Left renal pelvis (tissue), 4 donors: ENCODE measurements at regions not wholly inside any gene's neighbourhood (a gene's known extent, or its start where the extent isn't known, plus 50 kb on each side); places are given as distances from the start of the nearest gene placed in this dataset.
"Not testable (repeated sequence)": the region's sequence is repeated elsewhere in the genome, so short reads cannot be mapped to it uniquely, and the experiment has no call there.

ENCODE experiments used
- DNase-seq, 4 donors: peaks; one replicate each; pipeline ENCODE4 v3.0.0-alpha.2; 2013; ENCODE audit warnings: low read depth in 4 of 4, low spot score in 3 of 4

- not testable (repeated sequence) for DNase-seq
Observed at GRCh38 chr14:105600195-105600938, 74.0 kb downstream of the TMEM121 start.

- no peak for DNase-seq
Observed at GRCh38 chr14:105600939-105601359, 74.6 kb downstream of the TMEM121 start.

- DNase-seq, result no peak
Observed at GRCh38 chr14:105601360-105602242, 75.2 kb downstream of the TMEM121 start.

DNA sequence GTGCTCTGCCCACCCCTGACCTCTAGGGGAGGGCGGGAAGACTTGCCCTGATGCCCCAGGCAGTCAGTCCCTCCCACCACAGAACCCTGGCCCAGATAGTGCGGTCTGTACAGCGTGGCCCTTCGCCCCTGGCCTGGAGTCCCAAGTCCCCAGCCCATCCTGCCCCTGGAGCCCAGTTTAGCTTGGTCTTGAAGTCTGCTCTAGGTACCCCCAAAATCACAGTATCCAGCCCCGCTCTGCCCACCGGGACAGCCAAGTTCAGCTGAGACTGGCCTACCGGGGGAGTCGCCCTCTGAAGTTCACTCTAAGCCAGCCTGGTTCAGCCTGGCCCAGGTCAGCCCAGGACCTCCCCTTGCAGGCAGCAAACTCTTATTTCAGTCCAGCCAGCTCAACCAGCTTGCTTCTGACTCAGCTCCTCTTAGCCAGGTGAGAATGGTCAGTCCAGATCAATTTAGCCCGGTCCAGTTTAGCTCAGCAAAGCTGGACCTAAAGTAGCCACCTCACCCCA is 75.9 kb downstream of the TMEM121 start:
- no peak for DNase-seq

- DNase-seq, result no peak
Observed at GRCh38 chr14:105602799-105603793, 76.7 kb downstream of the TMEM121 start.

- DNase-seq, result not testable (repeated sequence)
Observed at GRCh38 chr14:105604531-105605463, 78.4 kb downstream of the TMEM121 start.

GRCh38 chr14:105605464-105606304 is 79.3 kb downstream of the TMEM121 start:
- DNase-seq, result no peak

DNA sequence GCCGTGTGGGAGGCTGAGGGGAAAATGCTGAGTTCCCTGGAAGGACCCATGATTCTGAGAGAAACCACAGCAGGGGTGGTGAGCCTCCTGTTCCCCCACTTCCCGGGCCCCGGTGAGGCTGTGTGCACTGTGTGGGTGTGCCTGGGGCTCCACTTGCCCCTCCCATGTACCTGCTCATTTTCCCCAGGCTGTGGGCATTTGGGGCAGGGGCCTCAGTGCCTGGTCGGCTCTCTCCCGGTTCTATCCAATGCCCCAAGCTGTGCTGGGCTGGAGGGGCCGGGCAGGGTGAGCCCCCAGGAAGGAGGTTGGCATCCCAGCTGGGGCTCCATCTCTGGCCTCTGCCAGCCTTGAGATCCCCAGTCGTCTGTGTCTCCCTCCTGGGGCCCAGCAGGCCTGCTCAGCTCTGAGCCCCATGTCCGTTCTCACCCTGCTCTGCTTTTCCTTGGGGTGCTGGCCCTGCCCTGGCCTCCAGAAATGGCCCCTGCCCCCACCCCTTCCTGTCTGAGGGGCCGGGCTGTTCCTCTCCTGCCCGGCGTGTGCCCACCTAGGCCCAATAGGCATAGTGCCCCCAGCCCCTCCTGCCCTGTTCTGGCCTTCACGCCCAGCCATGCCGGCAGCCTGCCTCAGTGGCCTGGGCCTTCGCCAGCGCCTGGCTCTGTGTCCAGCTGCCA is 80.1 kb downstream of the TMEM121 start:
- not testable (repeated sequence) for DNase-seq

DNA sequence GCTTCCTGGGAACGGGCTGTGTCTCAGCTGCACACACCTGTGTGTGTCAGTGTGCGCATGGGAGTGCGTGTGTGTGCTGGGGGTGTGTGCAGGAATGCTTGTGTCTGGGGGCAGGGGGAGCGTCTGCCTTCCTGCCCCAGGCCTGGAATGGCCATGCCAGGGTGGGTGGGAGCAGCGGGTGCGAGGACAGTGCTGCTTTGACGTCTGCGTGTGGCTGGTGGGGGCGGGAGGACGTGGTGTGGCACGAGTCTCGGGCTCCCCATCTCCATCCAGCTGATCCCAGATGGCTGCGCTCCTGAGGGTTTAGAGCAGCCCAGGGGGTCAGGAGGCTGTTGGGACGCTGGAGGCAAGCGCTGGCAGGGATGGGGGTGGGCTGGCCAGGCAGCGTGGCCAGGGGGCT is 80.6 kb downstream of the TMEM121 start:
- not testable (repeated sequence) for DNase-seq

GRCh38 chr14:105614987-105615386 is 88.6 kb downstream of the TMEM121 start:
- not testable (repeated sequence) for DNase-seq

DNA sequence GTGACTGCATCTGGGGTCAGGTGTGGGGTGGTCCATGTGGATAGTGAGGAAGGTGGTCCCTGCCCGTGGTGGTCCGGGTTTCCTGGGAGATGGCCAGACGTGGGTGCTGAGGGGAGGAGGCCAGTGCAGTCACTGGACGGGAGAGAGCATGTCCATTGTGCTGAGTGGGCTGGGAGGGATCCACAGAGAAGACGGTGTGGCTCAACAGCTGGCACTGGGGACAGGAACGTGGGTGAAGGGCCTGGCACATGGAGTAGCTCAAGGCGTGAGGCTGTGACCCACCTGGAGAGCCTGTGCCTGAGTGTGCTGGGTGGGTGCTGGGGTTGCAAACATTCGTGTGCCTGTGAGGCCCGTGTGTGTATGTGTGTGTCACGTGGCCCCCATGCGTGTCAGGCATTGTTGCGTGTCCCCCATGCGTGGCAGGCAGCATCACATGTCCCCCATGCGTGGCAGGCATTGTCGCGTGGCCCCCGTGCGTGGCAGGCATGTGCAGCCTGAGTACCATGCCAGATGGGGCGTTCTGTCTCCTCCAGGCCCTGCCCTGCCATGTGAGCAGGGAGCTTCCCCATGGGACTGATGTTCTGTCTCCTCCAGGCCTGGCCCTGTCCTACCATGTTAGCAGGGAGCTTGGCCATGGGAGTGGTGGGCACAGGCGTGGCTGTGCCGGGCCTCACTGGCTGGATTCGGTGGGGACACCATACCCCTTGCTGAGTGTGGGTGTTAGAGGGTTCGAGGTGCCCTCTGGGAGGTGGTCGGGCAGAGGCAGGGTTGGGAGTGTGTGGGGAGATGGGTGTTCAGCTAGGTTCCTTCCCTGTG is 89.8 kb downstream of the TMEM121 start:
- DNase-seq, result not testable (repeated sequence)

DNA sequence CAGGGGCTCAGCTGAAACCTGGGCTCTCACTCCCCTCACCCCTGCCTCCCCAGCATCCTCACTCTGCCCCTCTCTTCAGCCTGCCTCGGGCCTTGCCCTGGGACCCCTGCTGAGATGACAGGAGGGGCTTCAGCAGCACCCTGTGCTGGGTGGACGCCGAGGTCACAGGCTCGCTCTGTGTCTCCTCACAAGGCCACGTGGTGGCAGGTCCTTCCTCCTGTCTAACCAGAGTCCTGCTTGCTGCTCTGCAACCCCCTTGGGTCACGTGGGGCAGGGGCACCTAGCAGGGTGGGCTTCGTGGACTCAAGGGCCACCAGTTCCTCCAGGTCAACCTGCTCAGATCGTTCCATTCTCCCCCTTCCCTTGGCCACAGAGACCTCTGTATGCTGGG is 90.4 kb downstream of the TMEM121 start:
- no peak for DNase-seq

GRCh38 chr14:105617201-105617777 is 90.9 kb downstream of the TMEM121 start:
- DNase-seq, result no peak

DNA sequence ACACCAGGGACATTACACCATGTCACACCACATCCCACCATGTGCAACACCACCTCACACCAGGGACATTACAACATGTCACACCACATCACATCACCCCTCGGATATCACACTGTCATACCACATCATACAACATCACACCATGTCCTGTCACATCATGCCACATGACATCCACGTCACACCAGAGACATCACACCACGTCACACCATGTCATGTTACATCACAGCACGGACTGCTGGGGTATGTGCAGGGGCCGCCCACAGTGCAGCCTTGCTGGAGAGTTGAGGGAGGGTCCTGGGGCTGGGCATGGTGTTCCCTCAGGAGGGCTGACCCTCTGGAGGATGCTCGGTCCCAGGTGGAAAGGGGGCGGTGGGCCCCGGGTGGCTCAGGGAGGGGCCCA is 91.4 kb downstream of the TMEM121 start:
- not testable (repeated sequence) for DNase-seq

GRCh38 chr14:105619324-105619723 is 92.9 kb downstream of the TMEM121 start:
- not testable (repeated sequence) for DNase-seq

- not testable (repeated sequence) for DNase-seq
Observed at GRCh38 chr14:105620178-105620864, 93.9 kb downstream of the TMEM121 start.
